GM19452 (cell line): ENCODE measurements at regions not wholly inside any gene's neighbourhood (a gene's known extent, or its start where the extent isn't known, plus 50 kb on each side); places are given as distances from the start of the nearest gene placed in this dataset.
"Not testable (repeated sequence)": the region's sequence is repeated elsewhere in the genome, so short reads cannot be mapped to it uniquely, and the experiment has no call there.

Experiments used
- ATAC-seq: cut with Tn5 transposase; IDR thresholded peaks from one replicate; pipeline ENCODE4 v1.9.1; 2021; ENCODE audit not compliant: unreplicated experiment

DNA sequence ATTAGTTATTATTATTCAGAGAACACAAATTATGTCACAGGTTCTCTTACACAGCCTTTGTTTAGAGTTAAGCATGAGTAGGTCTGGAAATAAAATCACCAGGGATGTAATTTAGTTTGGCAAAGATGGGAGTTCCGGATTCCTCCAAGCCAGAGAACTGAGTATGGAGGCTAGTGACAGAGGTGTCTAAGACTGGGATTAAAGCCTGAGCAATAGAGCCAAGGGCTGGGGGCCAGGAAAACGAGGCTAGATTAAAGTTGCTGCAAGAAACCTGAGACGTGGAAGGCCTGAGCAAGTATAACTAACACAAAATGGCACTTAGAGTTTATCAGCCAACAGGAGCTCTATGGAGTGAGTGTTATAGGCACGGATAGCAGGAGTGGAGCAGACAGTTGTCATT is 381.6 kb downstream of the SRGAP2C start:
- ATAC-seq = no peak

DNA sequence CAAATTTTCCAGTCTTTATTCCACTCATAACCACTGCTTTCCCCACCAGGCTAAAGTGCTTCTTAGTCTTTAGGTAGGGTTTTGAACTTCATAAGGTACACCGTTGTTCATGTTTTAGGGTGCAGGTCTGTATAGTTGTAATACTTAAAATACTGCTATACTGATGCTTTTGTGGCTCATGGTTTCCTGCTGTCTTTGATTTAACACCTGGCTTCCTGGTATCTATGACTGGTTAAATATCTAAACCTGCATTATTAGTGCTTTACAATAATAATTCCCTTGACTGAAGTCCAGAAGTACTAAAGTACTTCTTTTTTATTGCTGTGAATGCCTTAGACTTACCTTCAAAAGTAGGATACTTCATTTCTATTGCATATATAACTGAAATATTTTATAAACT is 384.7 kb downstream of the SRGAP2C start:
- no peak for ATAC-seq

DNA sequence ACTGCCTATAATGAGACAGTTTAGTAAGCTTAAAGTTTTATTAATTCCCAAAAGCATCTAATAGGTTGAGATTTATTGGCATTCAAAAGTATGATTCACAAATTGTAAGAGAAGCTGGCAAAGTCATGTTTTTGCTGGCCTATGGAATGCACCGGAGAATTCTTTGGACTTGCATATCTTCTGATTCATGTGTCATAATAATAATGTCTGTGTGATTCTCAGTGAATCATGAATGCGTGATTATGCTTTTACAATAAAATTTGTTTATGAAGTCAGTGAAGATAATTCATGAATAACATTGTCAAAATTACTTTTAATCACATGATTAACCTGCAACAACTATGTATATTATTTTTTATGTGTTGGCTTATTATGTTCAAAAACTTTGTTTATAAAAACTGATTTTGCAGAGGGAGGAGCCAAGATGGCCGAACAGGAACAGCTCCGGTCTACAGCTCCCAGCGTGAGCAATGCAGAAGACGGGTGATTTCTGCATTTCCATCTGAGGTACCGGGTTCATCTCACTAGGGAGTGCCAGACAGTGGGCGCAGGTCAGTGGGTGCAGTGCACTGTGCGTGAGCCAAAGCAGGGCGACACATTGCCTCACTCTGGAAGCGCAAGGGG is 389.2 kb downstream of the SRGAP2C start:
- not testable (repeated sequence) for ATAC-seq

DNA sequence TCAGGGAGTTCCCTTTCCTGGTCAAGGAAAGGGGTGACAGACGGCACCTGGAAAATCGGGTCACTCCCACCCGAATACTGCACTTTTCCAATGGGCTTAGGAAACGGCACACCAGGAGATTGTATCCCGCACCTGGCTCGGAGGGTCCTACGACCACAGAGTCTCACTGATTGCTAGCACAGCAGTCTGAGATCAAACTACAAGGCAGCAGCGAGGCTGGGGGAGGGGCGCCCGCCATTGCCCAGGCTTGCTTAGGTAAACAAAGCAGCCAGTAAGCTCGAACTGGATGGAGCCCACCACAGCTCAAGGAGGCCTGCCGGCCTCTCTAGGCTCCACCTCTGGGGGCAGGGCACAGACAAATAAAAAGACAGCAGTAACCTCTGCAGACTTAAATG is 389.7 kb downstream of the SRGAP2C start:
- not testable (repeated sequence) for ATAC-seq

- ATAC-seq = not testable (repeated sequence)
These were observed 398.1 kb downstream of the SRGAP2C start for GRCh38 chr1:121582898-121583297.

- ATAC-seq = no peak
These were observed 401.8 kb downstream of the SRGAP2C start for GRCh38 chr1:121586369-121587229.

- no peak for ATAC-seq
These were observed 402.4 kb downstream of the SRGAP2C start for GRCh38 chr1:121587230-121587569.

- no peak for ATAC-seq
These were observed 403.0 kb downstream of the SRGAP2C start for GRCh38 chr1:121587777-121588176.

- ATAC-seq = no peak
These were observed 409.3 kb downstream of the SRGAP2C start for GRCh38 chr1:121594096-121594495.

GRCh38 chr1:121595089-121595488 is 410.3 kb downstream of the SRGAP2C start:
- ATAC-seq = no peak

- not testable (repeated sequence) for ATAC-seq
These were observed 420.2 kb downstream of the SRGAP2C start for GRCh38 chr1:121604843-121605444.

DNA sequence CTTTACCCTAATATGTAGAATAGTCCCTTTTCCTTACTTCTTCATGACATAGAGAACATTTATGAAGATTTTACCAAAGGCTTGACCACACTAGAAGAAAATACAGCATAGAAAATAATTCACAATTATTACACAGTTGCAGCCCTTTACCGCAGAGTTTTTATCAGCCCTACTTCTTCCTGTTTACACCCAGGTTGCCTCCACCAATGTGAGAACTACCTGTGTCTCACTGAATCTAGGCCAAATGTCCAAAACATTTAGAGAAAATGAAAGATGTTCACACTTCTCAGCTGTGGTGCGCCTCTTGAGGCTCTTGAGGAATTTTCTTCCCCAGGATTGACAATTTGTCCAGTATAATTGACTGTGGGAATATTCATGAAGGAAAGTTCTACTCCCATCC is 422.7 kb downstream of the SRGAP2C start:
- not testable (repeated sequence) for ATAC-seq
